ENCODE measurements at regions not wholly inside any gene's neighbourhood (a gene's known extent, or its start where the extent isn't known, plus 50 kb on each side); places are given as distances from the start of the nearest gene placed in this dataset.

GRCh38 chr9:108188976-108189375, 666.8 kb downstream of the ACTL7B start:
- Histone ChIP-seq H3K4me3 (replicated peaks in 1 of 2; ENCODE audit: low read depth in 1 of 2, low read length in 2 of 2) (no peak overlapping the region), H3K9me3 (ENCODE audit: control insufficient read depth in 1 of 2, insufficient read depth in 1 of 2, low read depth in 1 of 2, low read length in 2 of 2) (no peaks in the 10 kb centered on the region), H3K9ac (ENCODE audit: low read length) (no peak overlapping the region), H3K79me2 (ENCODE audit: insufficient read depth, low read length) (no peaks in the 10 kb centered on the region), H3K9me2 (ENCODE audit: insufficient read depth) (no peaks in the 10 kb centered on the region), H4K20me1 (ENCODE audit: insufficient read depth) (no peaks in the 10 kb centered on the region), H3K27ac (ENCODE audit: low read depth, low read length) (no peak overlapping the region), H3K36me3 (ENCODE audit: control insufficient read depth in 1 of 2, insufficient read depth in 2 of 2, low read length in 2 of 2) (no peaks in the 10 kb centered on the region), H3K27me3 (ENCODE audit: insufficient read depth, low read length) (no peaks in the 10 kb centered on the region), H3K4me1 (ENCODE audit: control insufficient read depth in 1 of 2, insufficient read depth in 2 of 2, low read length in 2 of 2) (peaks cover 0 to 11% of the 10 kb centered on the region in 2 experiments; a peak in 2 of 4 replicates), H2AFZ (ENCODE audit: low read depth, low read length, poor library complexity, severe bottlenecking) (no peak overlapping the region), H3K4me2 (ENCODE audit: low read length) (no peak overlapping the region)
- ChIA-PET RAD21 (ENCODE audit: low non-redundant PET in 1 of 2, low total read pairs in 2 of 2, uncharacterized antibody in 2 of 2, unreplicated experiment in 2 of 2) (no interaction called here), CTCF (no interaction called here), POLR2A (no interaction called here)
- no TSS peak for BruUV-seq (replicated peaks)
- intact Hi-C loops (cut with micrococcal nuclease), result no loop called here
- no peak for TF ChIP-seq ELF1 (IDR thresholded peaks at IDR 0.05; ENCODE audit: borderline replicate concordance, low read depth)
- no peak for TF ChIP-seq YY1 (IDR thresholded peaks at IDR 0.05; ENCODE audit: extremely low read depth, insufficient replicate concordance, low read depth, low read length)
- TF ChIP-seq ZNF274 (IDR thresholded peaks at IDR 0.05; ENCODE audit: low read depth, low read length), result no peak
- no peak for TF ChIP-seq ATF3 (IDR thresholded peaks at IDR 0.05)
- no peak for TF ChIP-seq SP1 (IDR thresholded peaks at IDR 0.05; ENCODE audit: low read depth)
- no peak for TF ChIP-seq EZH2phosphoT487 (IDR thresholded peaks at IDR 0.05; ENCODE audit: borderline replicate concordance)
- TF ChIP-seq, protein P1, sequence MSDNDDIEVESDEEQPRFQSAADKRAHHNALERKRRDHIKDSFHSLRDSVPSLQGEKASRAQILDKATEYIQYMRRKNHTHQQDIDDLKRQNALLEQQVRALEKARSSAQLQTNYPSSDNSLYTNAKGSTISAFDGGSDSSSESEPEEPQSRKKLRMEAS (IDR thresholded peaks at IDR 0.05), result no peak
- TF ChIP-seq SIN3A (IDR thresholded peaks at IDR 0.05; ENCODE audit: low read depth), result no peak
- no peak for TF ChIP-seq CTCF (IDR thresholded peaks at IDR 0.05 in 2 of 3, conservative IDR thresholded peaks at IDR 0.05 in 1 of 3; ENCODE audit: borderline replicate concordance in 1 of 3, insufficient read depth in 1 of 3, low read depth in 2 of 3, low read length in 2 of 3)
- TF ChIP-seq TCF7L2 (IDR thresholded peaks at IDR 0.05; ENCODE audit: borderline replicate concordance, extremely low read depth, insufficient read depth, insufficient read length), result no peak
- TF ChIP-seq CEBPB (IDR thresholded peaks at IDR 0.05; ENCODE audit: low read depth), result no peak
- no peak for TF ChIP-seq SRF (IDR thresholded peaks at IDR 0.05; ENCODE audit: low read depth)
- TF ChIP-seq RAD21 (IDR thresholded peaks at IDR 0.05; ENCODE audit: low read depth), result no peak
- no peak for TF ChIP-seq EZH2 (IDR thresholded peaks at IDR 0.05)
- TF ChIP-seq REST (IDR thresholded peaks at IDR 0.05; ENCODE audit: low read depth), result no peak
- TF ChIP-seq JUND (IDR thresholded peaks at IDR 0.05), result no peak
- TF ChIP-seq ZFX (IDR thresholded peaks at IDR 0.05), result no peak
- ATAC-seq, result no peak
- no peak for DNase-seq (ENCODE audit: low read depth, low spot score)

Data from HCT116 (cell line).